ENCODE measurements at regions not wholly inside any gene's neighbourhood (a gene's known extent, or its start where the extent isn't known, plus 50 kb on each side); places are given as distances from the start of the nearest gene placed in this dataset.

- Histone ChIP-seq H3K9me3 (no peaks in the 10 kb centered on the region), H3K36me3 (no peaks in the 10 kb centered on the region), H3K27ac (no peak overlapping the region), H3K27me3 (no peaks in the 10 kb centered on the region), H3K4me1 (no peaks in the 10 kb centered on the region), H3K4me3 (no peak overlapping the region)
- no peak for TF ChIP-seq POLR2A (IDR thresholded peaks at IDR 0.05)
- TF ChIP-seq EP300 (IDR thresholded peaks at IDR 0.05) = no peak
- no peak for TF ChIP-seq CTCF (IDR thresholded peaks at IDR 0.05)
- DNase-seq (ENCODE audit: low spot score in 2 of 2) = no peak
- WGBS, 2 donors = 80 to 81% methylated on average over 3 of the region's 3 CpGs
Measured at GRCh38 chr5:153209016-153209415, 281.5 kb upstream of the GRIA1 start.

GRCh38 chr5:153209687-153210086 lies 280.8 kb upstream of the GRIA1 start:
- Histone ChIP-seq H3K36me3 (no peaks in the 10 kb centered on the region), H3K9me3 (no peaks in the 10 kb centered on the region), H3K4me1 (no peaks in the 10 kb centered on the region), H3K4me3 (no peak overlapping the region), H3K27me3 (no peaks in the 10 kb centered on the region), H3K27ac (no peak overlapping the region)
- no peak for TF ChIP-seq CTCF (IDR thresholded peaks at IDR 0.05)
- TF ChIP-seq POLR2A (IDR thresholded peaks at IDR 0.05) = no peak
- TF ChIP-seq EP300 (IDR thresholded peaks at IDR 0.05) = no peak
- 82 to 86% methylated on average over 2 of the region's 2 CpGs for WGBS, 2 donors
- DNase-seq (ENCODE audit: low spot score in 2 of 2) = no peak

- no peak overlapping the region for H3K27ac ChIP-seq
- WGBS, 2 donors = 43 to 48% methylated on average over 4 of the region's 4 CpGs
- no peak overlapping the region for H3K4me3 ChIP-seq
- H3K4me1 ChIP-seq = no peaks in the 10 kb centered on the region
- DNase-seq (ENCODE audit: low spot score in 2 of 2) = no peak
- H3K36me3 ChIP-seq = no peaks in the 10 kb centered on the region
- TF ChIP-seq EP300 (IDR thresholded peaks at IDR 0.05) = no peak
- TF ChIP-seq CTCF (IDR thresholded peaks at IDR 0.05) = no peak
- no peak for TF ChIP-seq POLR2A (IDR thresholded peaks at IDR 0.05)
- H3K9me3 ChIP-seq = no peaks in the 10 kb centered on the region
- no peaks in the 10 kb centered on the region for H3K27me3 ChIP-seq
Measured at GRCh38 chr5:153211076-153211475, 279.4 kb upstream of the GRIA1 start.

GRCh38 chr5:153212471-153212870 lies 278.0 kb upstream of the GRIA1 start:
- Histone ChIP-seq H3K27ac (no peak overlapping the region), H3K36me3 (no peaks in the 10 kb centered on the region), H3K4me3 (no peak overlapping the region), H3K4me1 (no peaks in the 10 kb centered on the region), H3K9me3 (peaks cover 0 to 8% (median 0%) of the 10 kb centered on the region in 4 donors), H3K27me3 (no peaks in the 10 kb centered on the region)
- DNase-seq (ENCODE audit: low spot score in 2 of 2) = no peak
- 76 to 92% methylated on average over 3 of the region's 3 CpGs for WGBS, 2 donors
- TF ChIP-seq CTCF (IDR thresholded peaks at IDR 0.05) (no peak), POLR2A (IDR thresholded peaks at IDR 0.05) (no peak), EP300 (IDR thresholded peaks at IDR 0.05) (no peak)

- DNase-seq (ENCODE audit: low spot score in 2 of 2) = no peak
- no peak overlapping the region for H3K27ac ChIP-seq
- TF ChIP-seq EP300 (IDR thresholded peaks at IDR 0.05) (no peak), CTCF (IDR thresholded peaks at IDR 0.05) (no peak), POLR2A (IDR thresholded peaks at IDR 0.05) (no peak)
Measured at GRCh38 chr5:153222936-153223335, 267.5 kb upstream of the GRIA1 start.

More at GRCh38 chr5:153222936-153223335, 267.5 kb upstream of the GRIA1 start:
- no peaks in the 10 kb centered on the region for H3K27me3 ChIP-seq
- H3K4me1 ChIP-seq = no peaks in the 10 kb centered on the region
- H3K9me3 ChIP-seq = peaks cover 0 to 8% (median 0%) of the 10 kb centered on the region in 4 donors
- H3K36me3 ChIP-seq = no peaks in the 10 kb centered on the region
- no peak overlapping the region for H3K4me3 ChIP-seq
